AG09309 (cell line): ENCODE measurements at regions not wholly inside any gene's neighbourhood (a gene's known extent, or its start where the extent isn't known, plus 50 kb on each side); places are given as distances from the start of the nearest gene placed in this dataset.

Experiments used
- DNase-seq: peaks from one replicate; pipeline ENCODE4 v3.0.0-alpha.2; 2010; ENCODE audit warnings: low read depth
- H3K4me3 ChIP-seq: 2 replicates; pipeline ENCODE4 v1.5.1; 2011; ENCODE audit warnings: mild to moderate bottlenecking, low read depth, low read length, moderate library complexity; ENCODE audit not compliant: control insufficient read depth
- TF ChIP-seq, protein P1 (sequence below): IDR thresholded peaks from 2 replicates; pipeline ENCODE4 v1.5.1; 2011; ENCODE audit warnings: mild to moderate bottlenecking, low read depth, low read length, inconsistent platforms; ENCODE audit not compliant: insufficient read depth, control insufficient read depth; ENCODE audit errors: missing control alignments

DNA sequence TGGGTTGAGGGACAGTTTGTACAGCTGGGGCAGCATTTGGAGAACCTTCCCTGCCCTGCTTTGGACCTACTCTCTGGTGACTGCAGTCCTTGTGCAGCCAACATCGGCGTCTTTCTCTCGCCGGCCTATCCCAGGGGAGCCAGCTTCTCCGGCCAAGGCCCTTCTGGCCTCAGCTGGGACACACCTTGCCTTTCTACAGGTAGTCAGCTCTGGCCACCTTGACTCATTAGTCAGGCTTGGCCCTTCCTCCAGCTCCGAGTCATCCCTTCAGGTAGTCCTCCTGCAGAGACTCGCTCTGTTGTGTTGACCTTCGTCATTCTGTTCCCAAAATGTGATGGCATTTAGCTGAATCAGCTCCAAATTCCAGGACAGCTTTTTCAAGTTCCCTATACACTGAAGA lies 145.0 kb upstream of the CHST15 start:
- DNase-seq, result no peak
- H3K4me3 ChIP-seq, result no peak overlapping the region
- TF ChIP-seq, protein P1, sequence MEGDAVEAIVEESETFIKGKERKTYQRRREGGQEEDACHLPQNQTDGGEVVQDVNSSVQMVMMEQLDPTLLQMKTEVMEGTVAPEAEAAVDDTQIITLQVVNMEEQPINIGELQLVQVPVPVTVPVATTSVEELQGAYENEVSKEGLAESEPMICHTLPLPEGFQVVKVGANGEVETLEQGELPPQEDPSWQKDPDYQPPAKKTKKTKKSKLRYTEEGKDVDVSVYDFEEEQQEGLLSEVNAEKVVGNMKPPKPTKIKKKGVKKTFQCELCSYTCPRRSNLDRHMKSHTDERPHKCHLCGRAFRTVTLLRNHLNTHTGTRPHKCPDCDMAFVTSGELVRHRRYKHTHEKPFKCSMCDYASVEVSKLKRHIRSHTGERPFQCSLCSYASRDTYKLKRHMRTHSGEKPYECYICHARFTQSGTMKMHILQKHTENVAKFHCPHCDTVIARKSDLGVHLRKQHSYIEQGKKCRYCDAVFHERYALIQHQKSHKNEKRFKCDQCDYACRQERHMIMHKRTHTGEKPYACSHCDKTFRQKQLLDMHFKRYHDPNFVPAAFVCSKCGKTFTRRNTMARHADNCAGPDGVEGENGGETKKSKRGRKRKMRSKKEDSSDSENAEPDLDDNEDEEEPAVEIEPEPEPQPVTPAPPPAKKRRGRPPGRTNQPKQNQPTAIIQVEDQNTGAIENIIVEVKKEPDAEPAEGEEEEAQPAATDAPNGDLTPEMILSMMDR, result no peak

- DNase-seq, result no peak
- TF ChIP-seq, protein P1, result no peak
Measured at GRCh38 chr10:124237282-124237961, 144.0 kb upstream of the CHST15 start.

GRCh38 chr10:124236816-124237215 lies 143.4 kb upstream of the CHST15 start:
- DNase-seq, result no peak

More at GRCh38 chr10:124237282-124237961, 144.0 kb upstream of the CHST15 start:
- H3K4me3 ChIP-seq, result no peak overlapping the region

DNA sequence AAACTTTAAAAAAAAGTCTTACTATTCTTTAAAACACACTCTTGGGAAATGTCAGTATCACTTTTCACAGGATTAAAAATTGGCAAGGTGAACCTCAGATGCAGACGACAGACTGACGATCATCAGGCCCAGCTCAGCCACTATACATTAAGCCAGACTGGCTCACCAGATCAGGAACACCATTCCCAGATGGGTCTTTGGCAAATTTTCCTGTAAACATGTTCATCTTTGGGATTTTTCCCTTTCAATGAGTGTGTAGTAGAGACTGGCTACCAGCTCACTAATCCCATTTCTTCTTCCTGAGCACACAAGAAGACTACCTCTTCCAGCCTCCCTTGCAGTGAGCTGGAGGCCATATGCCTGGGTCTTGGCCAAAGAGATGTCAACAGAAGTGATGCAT lies 142.7 kb upstream of the CHST15 start:
- TF ChIP-seq, protein P1, result no peak
- DNase-seq, result no peak
- no peak overlapping the region for H3K4me3 ChIP-seq

More at GRCh38 chr10:124236816-124237215, 143.4 kb upstream of the CHST15 start:
- H3K4me3 ChIP-seq, result no peak overlapping the region
- TF ChIP-seq, protein P1, result no peak

- H3K4me3 ChIP-seq, result no peak overlapping the region
- TF ChIP-seq, protein P1, result no peak
Measured at GRCh38 chr10:124235232-124235631, 141.8 kb upstream of the CHST15 start.

DNA sequence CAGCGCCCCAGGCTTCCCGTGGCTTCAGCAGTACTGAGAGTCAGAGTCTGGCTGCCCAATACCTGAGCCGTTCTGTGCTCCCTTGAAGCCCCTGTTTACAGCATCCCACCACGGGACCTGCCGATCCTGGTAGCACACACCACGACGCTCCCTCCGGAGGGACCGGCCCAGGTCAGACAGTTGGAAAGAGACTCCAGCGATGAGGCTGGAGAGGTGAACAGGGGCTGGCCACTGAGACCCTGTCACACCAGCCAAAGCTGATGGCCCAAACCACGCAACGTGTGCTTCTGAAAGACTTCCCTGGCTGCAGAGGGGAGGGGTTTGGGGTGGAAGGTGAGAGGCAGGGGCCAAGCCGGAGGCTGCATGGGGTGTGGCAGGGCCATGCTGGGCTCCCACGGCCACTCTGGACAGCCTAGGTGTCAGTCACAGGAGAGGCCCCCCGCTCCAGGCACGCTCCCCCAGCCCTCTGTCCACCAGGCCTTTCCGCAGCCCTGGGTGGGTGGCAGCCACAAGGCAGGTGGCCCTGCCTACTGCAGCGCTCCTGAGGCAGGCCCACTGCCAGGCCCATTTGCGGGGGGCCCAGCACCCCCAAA lies 140.2 kb upstream of the CHST15 start:
- TF ChIP-seq, protein P1, result no peak
- no peak overlapping the region for H3K4me3 ChIP-seq
- no peak for DNase-seq

More at GRCh38 chr10:124235232-124235631, 141.8 kb upstream of the CHST15 start:
- no peak for DNase-seq
